ENCODE measurements at regions not wholly inside any gene's neighbourhood (a gene's known extent, or its start where the extent isn't known, plus 50 kb on each side); places are given as distances from the start of the nearest gene placed in this dataset.

DNA sequence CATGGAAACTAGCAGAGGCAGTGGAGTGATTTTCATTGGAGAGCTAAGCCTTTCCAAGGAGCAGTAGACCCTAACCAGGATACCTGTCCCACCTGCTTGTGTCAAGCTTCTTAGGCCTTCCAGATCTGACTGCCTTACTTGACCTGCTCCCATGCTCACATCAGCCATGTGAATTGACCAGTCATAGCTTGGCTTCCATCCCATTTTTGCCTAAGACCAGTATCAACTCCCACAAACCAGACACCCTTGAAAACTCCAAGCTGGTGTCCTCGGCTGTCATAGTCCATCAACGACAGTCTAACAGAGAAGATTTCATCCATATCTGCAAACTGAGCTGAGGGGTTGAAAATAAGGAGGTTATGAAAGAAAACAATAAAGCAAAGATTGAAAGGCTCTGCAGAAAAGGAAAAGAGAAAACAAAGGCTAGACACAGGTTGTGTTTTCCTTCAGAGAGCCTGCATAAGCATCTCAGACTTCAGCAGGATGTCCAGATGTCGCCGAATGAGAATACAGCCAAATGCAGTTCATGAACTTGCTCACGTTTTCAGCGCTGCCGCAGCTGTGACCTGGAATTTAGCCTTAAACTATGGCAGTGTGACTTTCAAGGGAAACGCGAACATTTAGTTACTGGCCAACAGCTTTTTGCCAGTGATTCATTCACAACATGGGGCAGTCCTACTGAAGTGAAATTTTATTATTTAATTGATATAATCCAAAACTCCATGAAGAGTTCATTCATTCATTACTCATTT lies 868.1 kb upstream of the ID2 start:
- DNase-seq (ENCODE audit: low spot score), result no peak

DNA sequence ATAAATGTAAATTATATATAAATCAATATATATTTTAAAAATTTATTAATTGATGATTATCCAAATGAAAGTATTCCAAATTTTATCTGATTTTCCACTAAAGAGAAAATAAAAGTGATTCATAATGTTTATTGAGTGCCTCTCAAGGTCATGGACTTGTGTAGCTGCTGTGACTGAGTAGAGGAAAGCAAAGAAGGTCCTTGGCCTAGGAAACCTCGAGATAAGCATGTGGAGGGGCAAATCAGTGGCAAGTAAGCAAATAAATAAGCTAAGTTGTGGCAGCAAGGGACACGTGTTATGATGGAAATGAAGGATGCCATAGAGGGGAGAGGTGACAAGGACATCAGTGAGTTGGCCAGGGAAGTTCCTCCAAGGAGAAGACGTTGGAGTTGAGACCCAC lies 866.1 kb upstream of the ID2 start:
- no peak for DNase-seq (ENCODE audit: low spot score)

DNA sequence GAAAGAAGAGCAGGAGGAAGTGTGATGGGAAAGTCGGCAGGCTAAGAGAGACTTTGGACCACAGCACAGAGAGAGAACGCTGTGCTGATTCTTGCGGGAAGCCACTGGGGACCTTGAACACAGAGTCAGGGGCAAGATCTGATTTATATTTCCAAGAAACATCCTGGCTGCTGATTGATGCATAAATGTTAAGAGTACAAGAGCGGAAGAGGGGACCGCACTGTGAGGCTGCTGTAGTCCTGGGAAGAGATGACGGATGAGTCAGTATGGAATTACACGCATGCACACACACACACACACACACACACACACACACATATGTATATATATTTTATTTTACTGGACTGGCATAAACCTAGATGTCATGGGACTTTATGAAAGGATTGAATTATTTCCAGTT lies 865.6 kb upstream of the ID2 start:
- DNase-seq (ENCODE audit: low spot score), result no peak

DNA sequence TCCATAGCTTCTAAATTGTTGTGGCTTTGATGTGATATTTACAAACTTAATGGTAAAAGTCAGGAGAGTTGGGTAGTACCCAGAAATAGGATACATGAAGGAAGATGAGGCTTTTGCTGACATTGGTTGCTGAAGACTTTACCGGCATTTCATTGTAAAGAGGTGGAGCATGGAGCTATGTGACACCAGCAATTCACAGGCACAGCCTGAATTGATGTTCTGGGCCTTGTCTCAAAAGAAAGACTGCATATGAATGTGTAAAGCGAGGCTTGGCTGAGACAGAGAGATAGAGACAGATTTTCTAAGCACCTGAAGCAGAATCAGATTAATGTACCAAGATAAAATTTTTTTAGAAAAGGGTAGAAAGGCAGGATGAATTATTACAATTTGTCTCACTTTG lies 864.9 kb upstream of the ID2 start:
- DNase-seq (ENCODE audit: low spot score), result no peak

DNA sequence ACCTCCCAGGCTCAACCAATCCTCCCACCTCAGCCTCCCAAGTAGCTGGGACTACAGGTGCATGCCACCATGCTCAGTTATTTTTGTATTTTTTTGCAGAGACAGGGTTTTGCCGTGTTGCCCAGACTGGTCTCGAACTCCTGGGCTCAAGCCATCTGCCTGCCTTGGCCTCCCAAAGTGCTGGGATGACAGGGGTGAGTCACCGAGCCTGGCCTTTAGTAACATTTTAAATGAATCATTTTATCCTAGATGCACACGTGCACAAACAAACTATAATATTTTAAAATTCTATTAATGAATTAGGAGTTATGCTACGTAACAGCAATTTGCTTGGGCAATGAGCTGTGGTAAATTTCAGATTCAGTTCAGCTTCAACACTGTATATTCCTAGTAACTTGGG lies 862.5 kb upstream of the ID2 start:
- DNase-seq (ENCODE audit: low spot score), result no peak

DNA sequence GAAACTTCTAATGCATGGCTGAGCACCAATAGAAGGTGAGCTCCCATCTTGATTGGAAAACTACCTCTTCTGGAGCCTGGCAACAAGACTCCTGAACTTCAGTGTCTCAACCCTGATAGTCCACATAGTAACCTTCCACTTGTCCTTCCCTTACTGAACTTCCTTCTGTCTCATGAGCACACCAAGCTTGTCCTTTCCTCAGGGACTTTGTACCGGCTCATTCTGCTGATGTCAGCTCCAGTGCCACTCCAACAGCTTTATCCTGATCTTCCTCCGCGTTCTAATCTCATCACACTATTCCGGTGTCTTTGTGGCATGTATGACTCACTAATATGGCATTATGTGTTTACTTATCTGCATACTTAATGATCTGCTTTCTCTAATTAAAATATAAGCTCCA lies 862.0 kb upstream of the ID2 start:
- peak; percentile 55 for DNase-seq (ENCODE audit: low spot score)

DNA sequence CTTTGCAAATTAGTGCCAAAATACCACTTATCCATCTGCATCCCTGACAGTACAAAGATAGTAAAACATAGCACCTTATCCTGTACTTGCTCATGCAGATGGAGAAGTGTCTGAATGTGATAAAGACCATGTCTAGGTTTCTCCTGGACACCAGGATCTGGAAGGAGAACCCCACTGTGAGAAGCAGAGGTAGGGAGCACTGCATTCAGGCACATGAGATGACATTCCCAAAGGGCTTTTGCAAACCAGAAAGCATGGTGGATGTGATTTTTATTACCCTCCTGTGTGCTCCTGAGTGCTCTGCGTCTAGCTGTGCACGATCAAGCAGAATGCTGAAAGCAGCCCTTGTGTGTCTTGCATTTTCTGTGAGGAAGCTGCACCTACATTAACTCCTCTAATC lies 857.6 kb upstream of the ID2 start:
- DNase-seq (ENCODE audit: low spot score), result no peak

DNA sequence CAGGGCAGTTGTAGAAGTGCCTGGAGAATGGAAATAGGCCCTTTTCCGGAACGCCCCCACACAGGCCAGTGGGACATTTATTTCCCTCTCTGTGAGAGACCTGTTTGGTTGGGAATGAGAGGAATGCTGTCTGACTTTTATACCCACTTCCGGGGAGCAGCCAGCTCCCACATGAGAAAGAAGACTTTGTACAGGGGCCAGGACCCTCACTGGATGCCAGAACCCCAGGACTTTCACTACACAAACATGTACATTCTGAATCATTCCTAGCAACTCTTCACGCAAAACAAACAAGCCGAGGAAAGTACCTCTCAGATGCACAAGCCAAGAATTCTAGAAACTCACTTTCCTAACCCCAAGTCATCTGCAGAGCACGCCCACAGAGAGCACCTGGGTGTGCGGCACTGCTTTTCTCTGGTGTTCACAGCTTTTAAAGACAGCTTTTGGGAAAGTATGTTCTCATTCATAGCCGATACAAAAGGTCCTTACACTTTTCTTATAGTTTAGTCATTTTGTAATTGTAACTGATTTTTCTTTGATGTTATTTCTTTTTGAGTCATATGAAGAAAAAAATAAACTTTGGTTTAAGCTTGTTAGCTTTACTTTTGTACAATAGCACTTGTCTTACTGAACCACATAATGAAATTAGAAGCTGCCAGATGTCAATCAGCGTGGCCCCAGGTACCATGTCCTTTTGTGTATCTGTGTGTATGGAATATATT lies 856.1 kb upstream of the ID2 start:
- no peak for DNase-seq (ENCODE audit: low spot score)

DNA sequence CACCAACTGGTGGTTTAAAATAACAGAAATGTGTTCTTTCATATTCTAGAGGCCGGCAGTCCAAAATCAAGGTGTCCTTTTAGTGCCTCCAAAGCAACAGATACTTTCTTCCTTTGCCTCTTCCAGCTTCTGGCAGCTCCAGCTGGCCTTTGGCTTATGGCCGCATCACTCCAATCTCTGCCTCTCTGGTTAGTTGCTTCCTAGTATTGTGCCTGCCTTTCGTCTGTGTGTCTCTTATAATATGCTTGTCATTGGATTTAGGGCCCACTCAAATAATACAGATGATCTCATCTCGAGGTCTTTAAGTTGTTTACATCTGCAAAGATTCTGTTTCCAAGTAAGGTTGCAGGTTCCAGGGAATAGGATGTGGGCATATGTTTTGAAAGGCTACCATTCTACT lies 855.2 kb upstream of the ID2 start:
- DNase-seq (ENCODE audit: low spot score), result no peak

DNA sequence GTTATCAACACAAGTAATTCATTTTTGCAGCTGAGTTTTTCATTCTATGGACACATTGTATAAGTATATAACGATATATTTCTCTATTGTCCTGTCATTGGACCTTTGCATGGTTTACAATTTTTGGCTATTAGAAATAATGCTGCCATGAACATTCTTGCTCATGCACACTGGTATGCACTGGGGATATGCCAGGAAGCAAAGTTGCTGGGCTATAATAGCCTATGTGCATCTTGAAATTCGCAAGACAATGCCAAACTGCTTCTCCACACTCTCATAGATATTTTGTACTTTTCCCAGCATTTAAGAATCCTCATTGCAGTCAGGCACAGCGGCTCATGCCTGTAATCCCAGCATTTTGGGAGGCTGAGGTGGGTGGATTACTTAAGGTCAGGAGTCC lies 852.6 kb upstream of the ID2 start:
- no peak for DNase-seq (ENCODE audit: low spot score)

DNA sequence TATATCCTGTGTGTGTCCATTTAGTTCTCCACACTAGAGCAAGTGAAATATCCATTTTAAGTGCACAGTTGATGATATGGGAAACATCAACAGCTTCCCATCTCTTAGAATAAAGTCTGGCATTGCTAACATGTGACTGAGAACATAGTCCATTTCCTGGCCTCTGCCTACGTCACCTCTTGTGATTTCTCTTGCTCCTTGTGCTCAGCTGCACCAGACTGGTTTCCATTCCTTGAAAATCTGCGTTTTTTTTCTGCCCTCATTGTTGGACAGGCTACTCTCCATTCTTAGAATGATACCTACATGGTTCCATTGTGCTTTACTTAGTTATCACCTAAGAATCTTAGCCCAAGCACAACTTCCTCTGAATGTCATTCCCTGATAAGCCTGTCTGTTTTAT lies 851.2 kb upstream of the ID2 start:
- no peak for DNase-seq (ENCODE audit: low spot score)

DNA sequence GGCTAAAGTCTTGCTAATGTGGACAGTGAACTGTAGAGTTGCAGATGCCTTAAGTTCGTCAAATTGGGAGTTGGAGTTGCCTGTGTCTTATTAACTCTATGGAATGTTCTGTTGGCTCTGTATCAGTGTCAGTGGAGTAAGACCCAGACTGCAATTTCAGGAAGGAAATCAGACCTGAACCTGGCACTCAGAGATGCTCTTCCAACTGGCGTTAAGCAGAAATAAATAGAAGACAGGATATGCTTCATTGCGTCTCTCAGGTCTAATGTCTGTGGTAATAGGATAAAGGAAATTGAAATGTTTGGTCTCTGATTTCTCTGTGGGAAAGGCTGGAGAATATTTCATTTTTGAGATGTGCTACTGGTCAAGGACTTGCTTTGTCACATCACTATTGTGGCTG lies 846.7 kb upstream of the ID2 start:
- DNase-seq (ENCODE audit: low spot score), result no peak

DNA sequence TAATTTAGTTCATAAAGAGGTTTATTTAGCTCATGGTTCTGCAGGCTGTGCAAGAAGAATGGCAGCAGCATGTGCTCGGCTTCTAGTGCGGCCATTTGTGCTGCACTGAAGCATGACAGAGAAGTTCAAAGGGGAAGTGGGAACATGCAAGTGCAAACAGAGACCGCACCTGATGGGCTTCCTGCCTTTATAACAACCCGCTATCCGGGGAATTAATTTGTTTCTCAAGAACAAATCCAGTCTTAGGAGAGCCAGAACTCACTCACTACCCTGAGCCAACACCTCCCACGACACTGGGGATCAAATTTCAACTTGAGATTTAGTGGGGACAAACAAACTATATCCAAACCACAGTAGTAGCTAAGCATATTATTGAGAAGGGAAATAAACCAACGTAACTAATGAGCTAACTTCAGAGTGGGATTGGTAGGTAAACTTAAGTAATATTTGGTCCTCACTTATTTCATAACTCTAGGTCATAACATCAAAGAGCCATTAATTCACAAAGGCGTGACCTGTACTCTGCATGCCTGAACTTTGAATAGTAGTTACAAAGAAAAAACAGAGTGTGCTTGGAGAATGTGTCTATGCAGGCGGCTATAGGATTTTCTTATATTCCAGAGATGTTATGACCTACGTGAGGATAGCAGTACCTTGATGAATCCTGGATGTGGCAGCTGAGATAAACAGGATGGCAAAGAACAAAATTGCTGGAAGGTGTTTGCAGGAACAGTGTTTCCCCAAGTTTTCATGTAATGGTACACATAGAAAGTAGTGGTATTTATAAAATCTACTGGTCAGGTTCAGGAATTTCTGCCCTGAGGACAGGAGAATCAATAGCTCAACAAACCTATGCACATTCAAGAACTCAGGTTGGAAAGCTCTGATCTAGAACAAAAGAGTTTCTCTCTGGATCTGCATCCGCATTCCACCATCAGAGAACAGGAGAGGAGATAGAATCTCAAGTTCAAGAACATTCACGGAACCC lies 845.9 kb upstream of the ID2 start:
- DNase-seq (ENCODE audit: low spot score), result no peak

DNA sequence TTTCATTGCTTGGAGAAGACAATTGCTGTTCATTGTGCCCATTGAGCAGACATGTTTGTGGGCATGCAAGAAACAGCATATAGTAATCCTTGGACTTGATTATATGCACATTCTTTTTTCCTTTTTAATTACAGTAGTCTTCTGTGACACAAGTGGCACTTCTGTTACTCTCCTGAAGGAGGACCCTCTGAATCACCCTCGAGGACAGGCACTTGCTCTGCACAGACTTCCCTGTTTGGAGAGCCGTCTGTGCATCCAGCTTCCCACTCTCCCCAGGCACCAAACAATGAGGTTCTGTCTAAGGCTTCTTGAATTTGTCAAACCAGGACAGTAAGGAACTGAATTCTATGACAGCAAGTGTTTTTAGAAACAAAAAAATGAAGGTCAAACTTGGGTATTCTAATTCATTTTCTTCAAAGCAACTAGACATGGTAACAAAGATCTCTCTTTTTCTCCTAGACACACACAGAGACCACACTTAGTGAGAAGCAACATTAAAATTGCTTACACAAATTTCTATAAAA lies 844.6 kb upstream of the ID2 start:
- no peak for DNase-seq (ENCODE audit: low spot score)

DNA sequence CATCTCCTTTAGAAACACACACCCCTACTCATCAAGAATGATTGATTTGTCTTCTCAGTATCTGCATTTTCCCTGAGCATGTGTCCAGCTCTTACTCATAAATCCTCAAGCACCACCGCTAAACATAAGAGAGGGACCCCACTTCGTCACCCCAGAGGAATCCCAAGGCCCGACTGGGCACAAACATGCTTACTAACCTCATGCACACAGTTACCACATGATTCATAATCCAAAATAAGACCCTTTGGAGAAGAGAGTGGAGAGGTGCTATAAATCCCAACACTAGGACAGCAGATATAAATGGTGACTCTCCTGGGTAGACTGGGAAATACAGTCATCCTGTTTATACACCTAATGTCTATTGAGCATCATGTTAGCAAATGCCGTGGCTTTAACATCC lies 843.2 kb upstream of the ID2 start:
- no peak for DNase-seq (ENCODE audit: low spot score)

DNA sequence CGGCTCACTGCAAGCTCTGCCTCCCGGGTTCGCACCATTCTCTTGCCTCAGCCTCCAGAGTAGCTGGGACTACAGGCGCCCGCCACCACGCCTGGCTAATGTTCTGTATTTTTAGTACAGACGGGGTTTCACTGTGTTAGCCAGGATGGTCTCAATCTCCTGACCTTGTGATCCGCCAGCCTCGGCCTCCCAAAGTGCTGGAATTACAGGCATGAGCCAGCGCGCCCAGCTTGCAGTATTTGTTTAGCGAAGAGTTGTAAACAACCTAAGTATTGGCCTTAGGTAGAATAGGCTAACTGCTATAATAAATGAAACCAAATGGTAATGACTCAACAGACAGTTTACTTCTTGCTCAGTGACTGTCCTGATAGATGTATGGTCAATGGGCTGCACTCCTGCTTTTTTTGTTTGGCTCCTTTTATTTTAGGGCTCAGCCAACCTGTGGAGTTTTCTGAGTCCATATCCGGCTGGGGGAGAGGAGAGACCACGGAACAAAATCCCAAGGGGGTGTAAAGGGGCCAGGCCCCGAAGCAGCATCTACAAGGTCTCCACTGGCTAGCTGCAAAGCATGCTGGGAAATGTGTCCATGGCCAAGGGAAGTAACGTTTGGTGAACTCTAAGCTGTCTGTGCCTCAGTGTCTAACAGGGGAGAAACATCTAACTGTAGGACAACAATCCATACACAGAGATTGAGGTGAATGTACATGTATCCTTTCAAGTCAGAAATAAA lies 841.0 kb upstream of the ID2 start:
- no peak for DNase-seq (ENCODE audit: low spot score)

DNA sequence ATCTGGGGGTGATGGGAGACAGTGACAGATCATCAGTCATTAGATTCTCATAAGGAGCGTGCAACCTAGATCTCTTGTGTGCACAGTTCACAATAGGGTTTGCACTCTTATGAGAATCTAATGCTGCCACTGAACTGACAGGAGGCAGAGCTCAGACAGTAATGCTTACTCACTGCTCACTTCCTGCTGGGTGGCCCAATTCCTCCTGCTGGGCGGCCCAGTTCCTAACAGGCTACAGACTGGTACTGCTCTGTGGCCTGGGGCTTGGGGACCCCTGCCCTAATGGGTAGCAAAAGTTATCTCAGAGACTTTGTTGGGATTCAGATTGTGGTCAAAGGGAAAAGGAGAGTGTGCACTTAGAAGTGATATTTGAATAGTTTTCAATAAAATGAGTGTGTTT lies 840.1 kb upstream of the ID2 start:
- no peak for DNase-seq (ENCODE audit: low spot score)

DNA sequence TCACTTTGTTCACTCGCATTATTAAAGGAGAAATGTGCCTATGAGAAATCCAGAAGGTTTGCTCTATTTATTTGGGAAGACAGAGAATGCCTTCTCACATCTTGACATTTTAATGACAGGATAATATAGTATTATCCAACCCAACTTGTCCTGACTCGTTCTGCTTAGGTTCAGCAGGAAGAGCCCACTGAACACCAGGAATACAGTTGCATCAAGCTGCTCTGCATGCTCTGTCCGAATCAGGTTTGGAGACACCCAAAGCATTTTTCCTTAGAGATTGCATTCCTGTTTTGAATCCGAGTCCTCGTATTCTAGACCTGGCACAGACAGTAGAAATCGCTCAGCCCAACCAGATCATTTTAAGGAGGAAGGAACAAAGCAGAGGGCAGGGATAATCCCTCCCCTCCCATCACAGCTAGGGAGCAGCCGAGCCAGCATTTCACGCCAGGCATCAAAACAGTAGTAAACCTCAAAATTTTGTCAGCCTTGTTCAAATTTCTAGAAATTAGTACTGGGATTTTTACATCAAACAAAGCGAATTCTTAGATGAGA lies 837.4 kb upstream of the ID2 start:
- DNase-seq (ENCODE audit: low spot score), result no peak

DNA sequence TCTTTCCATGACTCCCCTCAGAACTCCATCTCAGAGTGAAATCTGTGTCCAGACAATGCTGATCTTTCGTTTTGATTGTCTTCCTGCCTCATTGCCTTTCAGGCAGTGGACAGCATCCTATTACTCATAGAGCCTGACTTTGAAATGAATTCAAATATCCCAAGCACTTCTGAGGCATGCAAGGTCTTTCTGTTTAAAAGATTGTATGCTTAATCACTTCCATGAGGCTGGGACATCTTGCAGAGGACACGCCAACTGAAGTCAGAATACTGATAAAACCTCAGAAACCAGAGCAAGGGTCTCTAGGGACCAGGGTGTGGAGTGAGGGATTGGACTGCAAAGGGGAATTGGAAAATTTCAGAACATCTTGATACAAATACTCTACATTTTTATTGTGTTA lies 836.5 kb upstream of the ID2 start:
- no peak for DNase-seq (ENCODE audit: low spot score)

DNA sequence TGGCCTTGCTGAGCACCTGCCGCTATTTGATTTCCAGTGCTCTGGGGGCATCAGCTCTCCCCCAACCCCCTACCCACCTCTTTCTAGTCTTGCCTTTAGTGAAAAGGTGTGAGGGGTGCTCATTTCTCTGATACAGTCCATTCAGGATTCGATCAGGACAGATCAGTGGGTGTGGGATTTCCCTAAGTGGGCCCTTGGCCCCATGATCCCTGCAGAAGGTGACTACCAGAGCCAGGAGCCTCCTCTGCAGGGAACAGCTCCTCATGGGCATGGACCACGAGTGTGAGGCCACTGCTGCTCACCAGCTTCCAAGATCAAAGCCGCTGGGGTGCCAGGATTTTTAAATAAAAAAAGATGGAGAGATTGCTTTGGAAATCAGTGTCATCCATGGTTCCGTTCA lies 835.2 kb upstream of the ID2 start:
- DNase-seq (ENCODE audit: low spot score), result no peak

DNA sequence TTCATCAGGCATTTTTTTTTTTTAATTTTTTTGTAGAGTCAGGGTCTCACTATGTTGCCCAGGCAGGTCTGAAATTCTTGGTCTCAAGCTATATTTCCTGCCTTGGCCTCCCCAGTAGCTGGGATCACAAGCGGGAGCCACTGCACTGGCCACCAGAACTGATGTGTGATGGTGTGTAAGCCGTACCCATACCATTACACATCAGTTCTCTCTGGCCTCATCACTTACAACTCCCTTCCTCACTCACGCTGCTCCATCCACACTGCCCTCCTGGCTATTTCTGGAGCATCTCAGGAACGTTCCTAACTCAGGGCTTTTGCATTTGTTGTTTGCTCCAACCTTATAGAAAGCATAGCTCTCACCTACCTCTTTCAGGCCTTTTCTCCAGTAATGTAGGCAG lies 834.5 kb upstream of the ID2 start:
- DNase-seq (ENCODE audit: low spot score), result no peak

Data from mucosa of gallbladder (tissue), 1 donor.